ENCODE measurements at regions not wholly inside any gene's neighbourhood (a gene's known extent, or its start where the extent isn't known, plus 50 kb on each side); places are given as distances from the start of the nearest gene placed in this dataset.

GRCh38 chr11:79939111-79939510, 498.3 kb upstream of the TENM4 start:
- FAIRE-seq (no peak), DNase-seq (no peak)
- Histone ChIP-seq H3K36me3 (ENCODE audit: control insufficient read depth in 2 of 3, insufficient read depth in 3 of 3, low read length in 3 of 3) (no peaks in the 10 kb centered on the region), H3K9ac (ENCODE audit: low read length in 3 of 3) (no peak overlapping the region), H3K27ac (ENCODE audit: low read depth in 2 of 2, low read length in 2 of 2) (no peak overlapping the region), H3K4me1 (ENCODE audit: control insufficient read depth in 2 of 3, insufficient read depth in 2 of 3, low read depth in 1 of 3, low read length in 3 of 3) (no peaks in the 10 kb centered on the region), H3K27me3 (ENCODE audit: control insufficient read depth, insufficient read depth, low read length) (no peaks in the 10 kb centered on the region), H3K9me3 (ENCODE audit: control insufficient read depth in 2 of 3, insufficient read depth in 1 of 3, low read length in 3 of 3) (no peaks in the 10 kb centered on the region), H3K4me3 (ENCODE audit: low read length in 3 of 3) (no peak overlapping the region)
- intact Hi-C loops (cut with DNase I) = no loop called here
- TF ChIP-seq CTCF (IDR thresholded peaks at IDR 0.05; ENCODE audit: borderline replicate concordance, extremely low read depth, insufficient read depth) = no peak

DNA sequence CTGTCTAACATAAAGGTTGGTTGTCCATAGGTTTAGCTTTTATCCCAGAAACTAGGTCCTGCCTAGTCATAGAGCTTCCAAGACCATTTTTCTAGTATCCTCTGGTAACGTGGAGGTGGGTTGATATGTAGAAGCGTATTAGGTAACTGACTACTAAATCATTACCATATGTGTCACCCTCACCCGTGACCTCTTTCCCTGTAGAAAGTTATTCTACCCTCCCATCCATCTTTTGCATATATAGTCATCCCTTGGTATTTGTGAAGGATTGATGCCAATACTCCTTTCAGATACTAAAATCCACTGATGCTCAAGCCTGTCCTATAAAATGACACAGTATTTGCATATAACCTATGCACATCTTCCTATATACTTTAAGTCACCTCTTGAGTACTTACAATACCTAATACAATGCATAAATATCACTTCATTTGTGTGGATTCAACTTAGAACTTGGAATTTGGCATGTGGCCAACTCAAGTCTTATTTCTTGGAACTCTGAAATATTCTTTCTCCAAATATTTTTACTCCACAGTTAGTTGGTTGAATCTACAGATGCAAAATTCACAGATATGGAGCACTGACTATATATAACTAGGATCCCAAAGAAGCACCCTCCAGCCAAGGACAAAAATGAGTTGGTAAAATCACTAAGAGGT, 497.0 kb upstream of the TENM4 start:
- intact Hi-C loops (cut with DNase I) = no loop called here
- no peak for TF ChIP-seq CTCF (IDR thresholded peaks at IDR 0.05; ENCODE audit: borderline replicate concordance, extremely low read depth, insufficient read depth)
- Histone ChIP-seq H3K27ac (ENCODE audit: low read depth in 2 of 2, low read length in 2 of 2) (no peak overlapping the region), H3K4me3 (ENCODE audit: low read length in 3 of 3) (no peak overlapping the region), H3K4me1 (ENCODE audit: control insufficient read depth in 2 of 3, insufficient read depth in 2 of 3, low read depth in 1 of 3, low read length in 3 of 3) (no peaks in the 10 kb centered on the region), H3K9me3 (ENCODE audit: control insufficient read depth in 2 of 3, insufficient read depth in 1 of 3, low read length in 3 of 3) (no peaks in the 10 kb centered on the region), H3K9ac (ENCODE audit: low read length in 3 of 3) (no peak overlapping the region), H3K36me3 (ENCODE audit: control insufficient read depth in 2 of 3, insufficient read depth in 3 of 3, low read length in 3 of 3) (no peaks in the 10 kb centered on the region), H3K27me3 (ENCODE audit: control insufficient read depth, insufficient read depth, low read length) (no peaks in the 10 kb centered on the region)
- no peak for FAIRE-seq
- DNase-seq = no peak

DNA sequence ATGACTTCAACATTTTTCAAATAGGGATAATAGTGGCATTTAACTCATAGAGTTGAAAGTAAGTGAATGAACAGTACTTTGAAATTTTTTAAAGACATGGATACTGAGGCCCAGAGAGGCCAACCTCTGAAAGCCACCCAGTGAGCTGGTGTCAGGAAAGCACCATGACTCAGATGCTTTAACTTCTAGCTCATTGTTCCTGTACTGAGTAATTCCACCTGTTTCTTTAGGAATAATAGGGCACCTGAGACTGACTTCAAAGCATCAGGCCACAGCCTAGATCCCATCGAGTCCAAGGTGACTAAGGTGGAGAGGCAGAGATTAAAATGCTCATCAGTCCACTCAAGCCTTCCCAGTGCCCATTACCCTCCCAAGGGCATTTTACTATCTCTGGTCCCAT, 491.8 kb upstream of the TENM4 start:
- no peaks in the 10 kb centered on the region for H3K9me3 ChIP-seq (ENCODE audit: control insufficient read depth in 2 of 3, insufficient read depth in 1 of 3, low read length in 3 of 3)
- H3K36me3 ChIP-seq (ENCODE audit: control insufficient read depth in 2 of 3, insufficient read depth in 3 of 3, low read length in 3 of 3) = no peaks in the 10 kb centered on the region
- no peak for TF ChIP-seq CTCF (IDR thresholded peaks at IDR 0.05; ENCODE audit: borderline replicate concordance, extremely low read depth, insufficient read depth)
- DNase-seq (no peak), FAIRE-seq (no peak)
- H3K4me1 ChIP-seq (ENCODE audit: control insufficient read depth in 2 of 3, insufficient read depth in 2 of 3, low read depth in 1 of 3, low read length in 3 of 3) = no peaks in the 10 kb centered on the region
- H3K9ac ChIP-seq (ENCODE audit: low read length in 3 of 3) = no peak overlapping the region
- no peak overlapping the region for H3K4me3 ChIP-seq (ENCODE audit: low read length in 3 of 3)
- no peak overlapping the region for H3K27ac ChIP-seq (ENCODE audit: low read depth in 2 of 2, low read length in 2 of 2)
- intact Hi-C loops (cut with DNase I) = no loop called here
- H3K27me3 ChIP-seq (ENCODE audit: control insufficient read depth, insufficient read depth, low read length) = no peaks in the 10 kb centered on the region

DNA sequence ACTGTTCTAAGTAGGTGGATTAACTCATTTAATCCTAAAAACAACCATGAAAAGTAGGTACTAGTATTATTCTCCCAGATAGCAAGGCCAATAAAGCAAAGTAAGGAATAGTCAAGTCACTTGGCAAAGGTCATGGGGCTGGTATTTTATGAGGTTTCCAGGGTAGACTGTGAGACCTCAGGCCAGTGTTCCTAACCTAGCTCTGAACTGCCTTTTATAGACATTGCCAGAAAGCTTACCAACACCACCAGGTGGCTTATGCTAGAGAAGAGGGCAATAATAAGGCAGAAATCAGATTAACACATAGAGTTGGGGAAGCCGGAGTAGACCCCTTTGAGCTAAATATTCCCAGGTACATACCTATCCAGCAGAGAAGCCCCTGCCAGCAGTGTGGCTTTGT, 490.9 kb upstream of the TENM4 start:
- no peak overlapping the region for H3K9ac ChIP-seq (ENCODE audit: low read length in 3 of 3)
- no peak for DNase-seq
- intact Hi-C loops (cut with DNase I) = no loop called here
- TF ChIP-seq CTCF (IDR thresholded peaks at IDR 0.05; ENCODE audit: borderline replicate concordance, extremely low read depth, insufficient read depth) = no peak
- no peaks in the 10 kb centered on the region for H3K36me3 ChIP-seq (ENCODE audit: control insufficient read depth in 2 of 3, insufficient read depth in 3 of 3, low read length in 3 of 3)
- no peaks in the 10 kb centered on the region for H3K27me3 ChIP-seq (ENCODE audit: control insufficient read depth, insufficient read depth, low read length)
- no peak overlapping the region for H3K27ac ChIP-seq (ENCODE audit: low read depth in 2 of 2, low read length in 2 of 2)
- H3K4me1 ChIP-seq (ENCODE audit: control insufficient read depth in 2 of 3, insufficient read depth in 2 of 3, low read depth in 1 of 3, low read length in 3 of 3) = no peaks in the 10 kb centered on the region
- no peak for FAIRE-seq
- no peaks in the 10 kb centered on the region for H3K9me3 ChIP-seq (ENCODE audit: control insufficient read depth in 2 of 3, insufficient read depth in 1 of 3, low read length in 3 of 3)
- no peak overlapping the region for H3K4me3 ChIP-seq (ENCODE audit: low read length in 3 of 3)
